GM23338 (cell line): ENCODE measurements at regions not wholly inside any gene's neighbourhood (a gene's known extent, or its start where the extent isn't known, plus 50 kb on each side); places are given as distances from the start of the nearest gene placed in this dataset.

Source experiments
- ATAC-seq: fragments of 200-7000 bp; cut with Tn5 transposase; 3 replicates; pipeline ENCODE4 v1.9.1; 2020
- DNase-seq: peaks from one replicate; pipeline ENCODE4 v3.0.0-alpha.2; 2015; ENCODE audit warnings: low spot score
- H2AFZ ChIP-seq: fragments of 200-600 bp; sonication (generic); 2 replicates; pipeline ENCODE4 v1.8.0; 2016; ENCODE audit warnings: antibody characterized with exemption, mild to moderate bottlenecking, moderate library complexity
- H3F3A ChIP-seq: fragments of 200-600 bp; sonication (generic); replicated peaks from 2 replicates; pipeline ENCODE4 v1.8.0; 2017; ENCODE audit warnings: antibody characterized with exemption, mixed run types, low read depth
- H3K27ac ChIP-seq: fragments of 200-600 bp; sonication (generic); 2 replicates; pipeline ENCODE4 v1.6.1; 2016; ENCODE audit warnings: low read depth
- H3K27me3 ChIP-seq: fragments of 200-600 bp; sonication (generic); 2 replicates; pipeline ENCODE4 v1.8.0; 2016; ENCODE audit warnings: mild to moderate bottlenecking, mixed run types, moderate library complexity; ENCODE audit not compliant: insufficient read depth
- H3K36me3 ChIP-seq: fragments of 200-600 bp; sonication (generic); 2 replicates; pipeline ENCODE4 v1.8.0; 2016; ENCODE audit warnings: mild to moderate bottlenecking; ENCODE audit not compliant: insufficient read depth
- H3K4me1 ChIP-seq: fragments of 200-600 bp; sonication (generic); 2 replicates; pipeline ENCODE4 v1.8.0; 2016; ENCODE audit warnings: mild to moderate bottlenecking, moderate library complexity; ENCODE audit not compliant: insufficient read depth
- H3K4me2 ChIP-seq: fragments of 200-600 bp; sonication (generic); 2 replicates; pipeline ENCODE4 v1.7.1; 2017; ENCODE audit warnings: mixed run types
- H3K4me3 ChIP-seq: fragments of 200-600 bp; sonication (generic); 2 replicates; pipeline ENCODE4 v1.6.1; 2016; ENCODE audit warnings: mixed run types
- H3K79me2 ChIP-seq: fragments of 200-600 bp; sonication (generic); replicated peaks from 2 replicates; pipeline ENCODE4 v1.8.0; 2017; ENCODE audit warnings: mild to moderate bottlenecking; ENCODE audit not compliant: insufficient read depth
- H3K9me2 ChIP-seq: fragments of 200-600 bp; sonication (generic); 2 replicates; pipeline ENCODE4 v1.8.0; 2017; ENCODE audit not compliant: insufficient read depth
- H4K20me1 ChIP-seq: fragments of 200-600 bp; sonication (generic); replicated peaks from 2 replicates; pipeline ENCODE4 v1.8.0; 2017; ENCODE audit warnings: mild to moderate bottlenecking; ENCODE audit not compliant: insufficient read depth
- H3K27ac Mint-ChIP-seq: 2 replicates; pipeline ENCODE4 v1.8.0; 2020; ENCODE audit warnings: inconsistent platforms, mild to moderate bottlenecking, moderate library complexity, mixed read lengths
- H3K27me3 Mint-ChIP-seq: 3 replicates; pipeline ENCODE4 v1.8.0; 2022; ENCODE audit warnings: low read depth, mild to moderate bottlenecking, moderate library complexity, mixed read lengths, inconsistent platforms; ENCODE audit not compliant: insufficient read depth, poor library complexity
- H3K36me3 Mint-ChIP-seq: 3 replicates; pipeline ENCODE4 v1.8.0; 2021; ENCODE audit warnings: low read depth, mild to moderate bottlenecking, inconsistent platforms, moderate library complexity, mixed read lengths
- H3K4me1 Mint-ChIP-seq: 3 replicates; pipeline ENCODE4 v1.8.0; 2020; ENCODE audit warnings: mild to moderate bottlenecking, inconsistent platforms, mixed read lengths
- H3K4me3 Mint-ChIP-seq: 3 replicates; pipeline ENCODE4 v1.8.0; 2021; ENCODE audit warnings: moderate library complexity, mild to moderate bottlenecking, inconsistent platforms, mixed read lengths
- H3K9me3 Mint-ChIP-seq: 3 replicates; pipeline ENCODE4 v1.8.0; 2020; ENCODE audit warnings: moderate library complexity, mild to moderate bottlenecking, inconsistent platforms, mixed read lengths
- CREB1 ChIP-seq: fragments of 250-450 bp; sonication (Bioruptor Pico); IDR thresholded peaks from 2 replicates; pipeline ENCODE4 v1.5.0; 2020; ENCODE audit warnings: low read depth, mild to moderate bottlenecking, moderate library complexity
- EZH2 ChIP-seq: fragments of 200-600 bp; sonication (generic); IDR thresholded peaks from one replicate; pipeline ENCODE4 v1.8.0; 2017; ENCODE audit warnings: antibody characterized with exemption, mild to moderate bottlenecking, low read depth; ENCODE audit not compliant: unreplicated experiment
- EZH2phosphoT487 ChIP-seq: fragments of 200-600 bp; sonication (generic); IDR thresholded peaks from one replicate; pipeline ENCODE4 v1.8.1; 2018; ENCODE audit warnings: antibody characterized with exemption; ENCODE audit not compliant: unreplicated experiment
- JUNB ChIP-seq: IDR thresholded peaks from one replicate; pipeline ENCODE4 v1.6.1; 2016; ENCODE audit warnings: antibody characterized with exemption; ENCODE audit not compliant: unreplicated experiment
- NANOG ChIP-seq: IDR thresholded peaks from 2 replicates; pipeline ENCODE4 v1.6.1; 2016; ENCODE audit warnings: antibody characterized with exemption, borderline replicate concordance
- POLR2AphosphoS5 ChIP-seq: IDR thresholded peaks from 2 replicates; pipeline ENCODE4 v1.6.1; 2016; ENCODE audit warnings: antibody characterized with exemption, low read depth
- STAT1 ChIP-seq: IDR thresholded peaks from one replicate; pipeline ENCODE4 v1.6.1; 2016; ENCODE audit warnings: antibody characterized with exemption; ENCODE audit not compliant: unreplicated experiment
- ZNF114 ChIP-seq: fragments of 250-450 bp; sonication (Bioruptor Pico); IDR thresholded peaks from 2 replicates; pipeline ENCODE4 v1.5.0; 2020; ENCODE audit warnings: mild to moderate bottlenecking, moderate library complexity
- ZNF331 ChIP-seq: fragments of 250-450 bp; sonication (Bioruptor Pico); IDR thresholded peaks from 2 replicates; pipeline ENCODE4 v1.5.0; 2020; ENCODE audit warnings: low read depth, mild to moderate bottlenecking, moderate library complexity
- TF ChIP-seq, protein P1 (sequence below): fragments of 250-450 bp; sonication (Bioruptor Pico); IDR thresholded peaks from 2 replicates; pipeline ENCODE4 v1.5.0; 2020; ENCODE audit warnings: mild to moderate bottlenecking, moderate library complexity
- TF ChIP-seq, protein P2 (sequence below): IDR thresholded peaks from one replicate; pipeline ENCODE4 v1.6.1; 2018; ENCODE audit warnings: antibody characterized with exemption; ENCODE audit not compliant: unreplicated experiment
- TF ChIP-seq, protein P3 (sequence below): IDR thresholded peaks from 2 replicates; pipeline ENCODE4 v1.6.1; 2016; ENCODE audit warnings: antibody characterized with exemption
- TF ChIP-seq, protein P4 (sequence below), 2 experiments: fragments of 200-600 bp in 1 of 2; sonication (generic) in 1 of 2; conservative IDR thresholded peaks; 2 replicates each; pipeline versions ENCODE4 v1.5.1 to v1.6.1; 2016 to 2017; ENCODE audit warnings: antibody characterized with exemption in 2 of 2, low read depth in 2 of 2, mild to moderate bottlenecking in 2 of 2, moderate library complexity in 1 of 2

DNA sequence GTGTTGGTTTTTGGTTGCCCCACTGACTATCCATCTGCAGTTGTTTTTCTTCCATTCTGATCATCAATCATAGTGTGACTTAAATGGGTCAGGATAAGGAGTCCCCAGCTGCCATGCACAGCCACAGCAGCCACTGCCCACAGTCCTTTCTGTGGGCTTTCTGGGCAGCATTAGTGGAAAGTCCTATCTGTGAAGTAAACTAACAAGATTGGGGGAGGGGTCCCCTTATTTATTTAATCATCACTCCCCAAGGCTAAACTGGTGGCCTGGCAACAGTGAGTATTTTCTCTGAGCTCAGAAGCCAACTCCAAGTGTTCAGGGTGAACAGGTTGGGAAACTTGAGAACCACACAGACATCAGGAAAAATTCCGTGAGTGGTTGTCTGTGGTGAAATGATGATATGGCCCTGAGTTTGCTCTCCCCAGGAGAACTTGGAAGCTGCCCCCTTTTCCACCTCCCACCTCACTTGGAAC, 145.0 kb downstream of the CCDC34 start:
- TF ChIP-seq POLR2AphosphoS5 (no peak), CREB1 (CRISPR knock-in tag) (no peak), EZH2 (no peak), NANOG (no peak), EZH2phosphoT487 (no peak), ZNF114 (CRISPR knock-in tag) (no peak), STAT1 (no peak), JUNB (no peak), ZNF331 (CRISPR knock-in tag) (no peak)
- TF ChIP-seq, protein P1, sequence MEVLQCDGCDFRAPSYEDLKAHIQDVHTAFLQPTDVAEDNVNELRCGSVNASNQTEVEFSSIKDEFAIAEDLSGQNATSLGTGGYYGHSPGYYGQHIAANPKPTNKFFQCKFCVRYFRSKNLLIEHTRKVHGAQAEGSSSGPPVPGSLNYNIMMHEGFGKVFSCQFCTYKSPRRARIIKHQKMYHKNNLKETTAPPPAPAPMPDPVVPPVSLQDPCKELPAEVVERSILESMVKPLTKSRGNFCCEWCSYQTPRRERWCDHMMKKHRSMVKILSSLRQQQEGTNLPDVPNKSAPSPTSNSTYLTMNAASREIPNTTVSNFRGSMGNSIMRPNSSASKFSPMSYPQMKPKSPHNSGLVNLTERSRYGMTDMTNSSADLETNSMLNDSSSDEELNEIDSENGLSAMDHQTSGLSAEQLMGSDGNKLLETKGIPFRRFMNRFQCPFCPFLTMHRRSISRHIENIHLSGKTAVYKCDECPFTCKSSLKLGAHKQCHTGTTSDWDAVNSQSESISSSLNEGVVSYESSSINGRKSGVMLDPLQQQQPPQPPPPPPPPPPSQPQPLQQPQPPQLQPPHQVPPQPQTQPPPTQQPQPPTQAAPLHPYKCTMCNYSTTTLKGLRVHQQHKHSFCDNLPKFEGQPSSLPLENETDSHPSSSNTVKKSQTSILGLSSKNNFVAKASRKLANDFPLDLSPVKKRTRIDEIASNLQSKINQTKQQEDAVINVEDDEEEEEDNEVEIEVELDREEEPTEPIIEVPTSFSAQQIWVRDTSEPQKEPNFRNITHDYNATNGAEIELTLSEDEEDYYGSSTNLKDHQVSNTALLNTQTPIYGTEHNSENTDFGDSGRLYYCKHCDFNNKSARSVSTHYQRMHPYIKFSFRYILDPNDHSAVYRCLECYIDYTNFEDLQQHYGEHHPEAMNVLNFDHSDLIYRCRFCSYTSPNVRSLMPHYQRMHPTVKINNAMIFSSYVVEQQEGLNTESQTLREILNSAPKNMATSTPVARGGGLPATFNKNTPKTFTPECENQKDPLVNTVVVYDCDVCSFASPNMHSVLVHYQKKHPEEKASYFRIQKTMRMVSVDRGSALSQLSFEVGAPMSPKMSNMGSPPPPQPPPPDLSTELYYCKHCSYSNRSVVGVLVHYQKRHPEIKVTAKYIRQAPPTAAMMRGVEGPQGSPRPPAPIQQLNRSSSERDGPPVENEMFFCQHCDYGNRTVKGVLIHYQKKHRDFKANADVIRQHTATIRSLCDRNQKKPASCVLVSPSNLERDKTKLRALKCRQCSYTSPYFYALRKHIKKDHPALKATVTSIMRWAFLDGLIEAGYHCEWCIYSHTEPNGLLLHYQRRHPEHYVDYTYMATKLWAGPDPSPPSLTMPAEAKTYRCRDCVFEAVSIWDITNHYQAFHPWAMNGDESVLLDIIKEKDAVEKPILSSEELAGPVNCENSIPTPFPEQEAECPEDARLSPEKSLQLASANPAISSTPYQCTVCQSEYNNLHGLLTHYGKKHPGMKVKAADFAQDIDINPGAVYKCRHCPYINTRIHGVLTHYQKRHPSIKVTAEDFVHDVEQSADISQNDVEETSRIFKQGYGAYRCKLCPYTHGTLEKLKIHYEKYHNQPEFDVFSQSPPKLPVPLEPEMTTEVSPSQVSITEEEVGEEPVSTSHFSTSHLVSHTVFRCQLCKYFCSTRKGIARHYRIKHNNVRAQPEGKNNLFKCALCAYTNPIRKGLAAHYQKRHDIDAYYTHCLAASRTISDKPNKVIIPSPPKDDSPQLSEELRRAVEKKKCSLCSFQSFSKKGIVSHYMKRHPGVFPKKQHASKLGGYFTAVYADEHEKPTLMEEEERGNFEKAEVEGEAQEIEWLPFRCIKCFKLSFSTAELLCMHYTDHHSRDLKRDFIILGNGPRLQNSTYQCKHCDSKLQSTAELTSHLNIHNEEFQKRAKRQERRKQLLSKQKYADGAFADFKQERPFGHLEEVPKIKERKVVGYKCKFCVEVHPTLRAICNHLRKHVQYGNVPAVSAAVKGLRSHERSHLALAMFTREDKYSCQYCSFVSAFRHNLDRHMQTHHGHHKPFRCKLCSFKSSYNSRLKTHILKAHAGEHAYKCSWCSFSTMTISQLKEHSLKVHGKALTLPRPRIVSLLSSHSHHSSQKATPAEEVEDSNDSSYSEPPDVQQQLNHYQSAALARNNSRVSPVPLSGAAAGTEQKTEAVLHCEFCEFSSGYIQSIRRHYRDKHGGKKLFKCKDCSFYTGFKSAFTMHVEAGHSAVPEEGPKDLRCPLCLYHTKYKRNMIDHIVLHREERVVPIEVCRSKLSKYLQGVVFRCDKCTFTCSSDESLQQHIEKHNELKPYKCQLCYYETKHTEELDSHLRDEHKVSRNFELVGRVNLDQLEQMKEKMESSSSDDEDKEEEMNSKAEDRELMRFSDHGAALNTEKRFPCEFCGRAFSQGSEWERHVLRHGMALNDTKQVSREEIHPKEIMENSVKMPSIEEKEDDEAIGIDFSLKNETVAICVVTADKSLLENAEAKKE (CRISPR knock-in tag) = no peak
- TF ChIP-seq, protein P2, sequence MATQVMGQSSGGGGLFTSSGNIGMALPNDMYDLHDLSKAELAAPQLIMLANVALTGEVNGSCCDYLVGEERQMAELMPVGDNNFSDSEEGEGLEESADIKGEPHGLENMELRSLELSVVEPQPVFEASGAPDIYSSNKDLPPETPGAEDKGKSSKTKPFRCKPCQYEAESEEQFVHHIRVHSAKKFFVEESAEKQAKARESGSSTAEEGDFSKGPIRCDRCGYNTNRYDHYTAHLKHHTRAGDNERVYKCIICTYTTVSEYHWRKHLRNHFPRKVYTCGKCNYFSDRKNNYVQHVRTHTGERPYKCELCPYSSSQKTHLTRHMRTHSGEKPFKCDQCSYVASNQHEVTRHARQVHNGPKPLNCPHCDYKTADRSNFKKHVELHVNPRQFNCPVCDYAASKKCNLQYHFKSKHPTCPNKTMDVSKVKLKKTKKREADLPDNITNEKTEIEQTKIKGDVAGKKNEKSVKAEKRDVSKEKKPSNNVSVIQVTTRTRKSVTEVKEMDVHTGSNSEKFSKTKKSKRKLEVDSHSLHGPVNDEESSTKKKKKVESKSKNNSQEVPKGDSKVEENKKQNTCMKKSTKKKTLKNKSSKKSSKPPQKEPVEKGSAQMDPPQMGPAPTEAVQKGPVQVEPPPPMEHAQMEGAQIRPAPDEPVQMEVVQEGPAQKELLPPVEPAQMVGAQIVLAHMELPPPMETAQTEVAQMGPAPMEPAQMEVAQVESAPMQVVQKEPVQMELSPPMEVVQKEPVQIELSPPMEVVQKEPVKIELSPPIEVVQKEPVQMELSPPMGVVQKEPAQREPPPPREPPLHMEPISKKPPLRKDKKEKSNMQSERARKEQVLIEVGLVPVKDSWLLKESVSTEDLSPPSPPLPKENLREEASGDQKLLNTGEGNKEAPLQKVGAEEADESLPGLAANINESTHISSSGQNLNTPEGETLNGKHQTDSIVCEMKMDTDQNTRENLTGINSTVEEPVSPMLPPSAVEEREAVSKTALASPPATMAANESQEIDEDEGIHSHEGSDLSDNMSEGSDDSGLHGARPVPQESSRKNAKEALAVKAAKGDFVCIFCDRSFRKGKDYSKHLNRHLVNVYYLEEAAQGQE = no peak
- TF ChIP-seq, protein P3, sequence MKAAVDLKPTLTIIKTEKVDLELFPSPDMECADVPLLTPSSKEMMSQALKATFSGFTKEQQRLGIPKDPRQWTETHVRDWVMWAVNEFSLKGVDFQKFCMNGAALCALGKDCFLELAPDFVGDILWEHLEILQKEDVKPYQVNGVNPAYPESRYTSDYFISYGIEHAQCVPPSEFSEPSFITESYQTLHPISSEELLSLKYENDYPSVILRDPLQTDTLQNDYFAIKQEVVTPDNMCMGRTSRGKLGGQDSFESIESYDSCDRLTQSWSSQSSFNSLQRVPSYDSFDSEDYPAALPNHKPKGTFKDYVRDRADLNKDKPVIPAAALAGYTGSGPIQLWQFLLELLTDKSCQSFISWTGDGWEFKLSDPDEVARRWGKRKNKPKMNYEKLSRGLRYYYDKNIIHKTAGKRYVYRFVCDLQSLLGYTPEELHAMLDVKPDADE = no peak
- TF ChIP-seq, protein P4, sequence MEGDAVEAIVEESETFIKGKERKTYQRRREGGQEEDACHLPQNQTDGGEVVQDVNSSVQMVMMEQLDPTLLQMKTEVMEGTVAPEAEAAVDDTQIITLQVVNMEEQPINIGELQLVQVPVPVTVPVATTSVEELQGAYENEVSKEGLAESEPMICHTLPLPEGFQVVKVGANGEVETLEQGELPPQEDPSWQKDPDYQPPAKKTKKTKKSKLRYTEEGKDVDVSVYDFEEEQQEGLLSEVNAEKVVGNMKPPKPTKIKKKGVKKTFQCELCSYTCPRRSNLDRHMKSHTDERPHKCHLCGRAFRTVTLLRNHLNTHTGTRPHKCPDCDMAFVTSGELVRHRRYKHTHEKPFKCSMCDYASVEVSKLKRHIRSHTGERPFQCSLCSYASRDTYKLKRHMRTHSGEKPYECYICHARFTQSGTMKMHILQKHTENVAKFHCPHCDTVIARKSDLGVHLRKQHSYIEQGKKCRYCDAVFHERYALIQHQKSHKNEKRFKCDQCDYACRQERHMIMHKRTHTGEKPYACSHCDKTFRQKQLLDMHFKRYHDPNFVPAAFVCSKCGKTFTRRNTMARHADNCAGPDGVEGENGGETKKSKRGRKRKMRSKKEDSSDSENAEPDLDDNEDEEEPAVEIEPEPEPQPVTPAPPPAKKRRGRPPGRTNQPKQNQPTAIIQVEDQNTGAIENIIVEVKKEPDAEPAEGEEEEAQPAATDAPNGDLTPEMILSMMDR (conservative IDR thresholded peaks at IDR 0.05; ENCODE audit: low read depth in 2 of 2) = no peak
- no peaks in the 10 kb centered on the region for H3K36me3 ChIP-seq
- no peak overlapping the region for H3K4me3 ChIP-seq
- peaks cover 25% of the 10 kb centered on the region for H3K4me1 ChIP-seq
- Mint-ChIP-seq H3K9me3 (peaks cover 4% of the 10 kb centered on the region; the same call in 1 of the 3 replicates), H3K27ac (no peak overlapping the region), H3K27me3 (peaks cover 7% of the 10 kb centered on the region), H3K4me3 (no peak overlapping the region), H3K4me1 (peaks cover 32% of the 10 kb centered on the region), H3K36me3 (peaks cover 11% of the 10 kb centered on the region; the same call in 2 of the 3 replicates)
- H4K20me1 ChIP-seq = no peaks in the 10 kb centered on the region
- 0 out of 2 replicates have a peak overlapping the region, but pooled peaks have one; percentile 14 for H3K4me2 ChIP-seq
- no peaks in the 10 kb centered on the region for H3F3A ChIP-seq
- H3K27ac ChIP-seq = no peak overlapping the region
- H2AFZ ChIP-seq = no peak overlapping the region
- DNase-seq (no peak), ATAC-seq (no peak)
- H3K27me3 ChIP-seq = no peaks in the 10 kb centered on the region
- no peaks in the 10 kb centered on the region for H3K9me2 ChIP-seq
- no peaks in the 10 kb centered on the region for H3K79me2 ChIP-seq
